HCT116 (cell line): ENCODE measurements at regions not wholly inside any gene's neighbourhood (a gene's known extent, or its start where the extent isn't known, plus 50 kb on each side); places are given as distances from the start of the nearest gene placed in this dataset.

Source experiments
- ATAC-seq: fragments of 200-7000 bp; cut with Tn5 transposase; 2 replicates; pipeline ENCODE4 v1.9.1; 2020; ENCODE audit warnings: mild to moderate bottlenecking, moderate library complexity
- BruUV-seq: library from RNA; stranded (reverse); fragments of 400-500 nt; replicated peaks from 2 replicates; lab custom pipeline; 2021; lab: Mats Ljungman, UMichigan
- CTCF ChIA-PET: fragments of 300-600 bp; sonication (Branson Sonifier 250); formaldehyde crosslinking; loops from one replicate; lab custom pipeline; 2021; ENCODE audit warnings: antibody characterized with exemption; lab: Charles Lee
- POLR2A ChIA-PET: fragments of 300-600, 350-600 bp; sonication (Branson Sonifier 250); formaldehyde crosslinking; loops from one replicate; lab custom pipeline; 2021; ENCODE audit warnings: antibody characterized with exemption; lab: Charles Lee
- RAD21 ChIA-PET, 2 experiments: fragments of 300-600 bp; sonication (Branson Sonifier 250); formaldehyde crosslinking; loops; one replicate each; lab custom pipeline; 2023; ENCODE audit warnings: low total read pairs in 2 of 2; ENCODE audit not compliant: uncharacterized antibody in 2 of 2, unreplicated experiment in 2 of 2, low non-redundant PET in 1 of 2; lab: Charles Lee
- DNase-seq: peaks from one replicate; pipeline ENCODE4 v3.0.0-alpha.2; 2010; ENCODE audit warnings: low read depth, low spot score
- H2AFZ ChIP-seq: fragments of 200-600 bp; shearing (Covaris generic), sonication (generic); 2 replicates; pipeline ENCODE4 v1.6.1; 2017; ENCODE audit warnings: low read depth, mixed run types, mixed read lengths, antibody characterized with exemption, low read length; ENCODE audit not compliant: poor library complexity, severe bottlenecking
- H3K27ac ChIP-seq: 2 replicates; pipeline ENCODE4 v1.5.1; 2012; ENCODE audit warnings: low read depth, low read length
- H3K27me3 ChIP-seq: fragments of 200-600 bp; sonication (generic); 2 replicates; pipeline ENCODE4 v1.6.1; 2016; ENCODE audit warnings: mixed run types, low read length, mixed read lengths; ENCODE audit not compliant: insufficient read depth
- H3K36me3 ChIP-seq, 2 experiments: fragments of 200-500 bp in 1 of 2; fragments of 200-600 bp in 1 of 2; sonication (Bioruptor generic) in 1 of 2; sonication (generic) in 1 of 2; 2 replicates each; pipeline versions ENCODE4 v1.5.1 to v1.6.1; 2014 to 2016; ENCODE audit warnings: low read length in 2 of 2, inconsistent platforms in 1 of 2, mixed read lengths in 1 of 2, mixed run types in 1 of 2; ENCODE audit not compliant: insufficient read depth in 2 of 2, control insufficient read depth in 1 of 2
- H3K4me1 ChIP-seq, 2 experiments: fragments of 200-600 bp in 1 of 2; sonication (generic) in 1 of 2; 2 replicates each; pipeline versions ENCODE4 v1.5.1 to v1.6.1; 2012 to 2017; ENCODE audit warnings: low read length in 2 of 2, inconsistent platforms in 1 of 2, mild to moderate bottlenecking in 1 of 2, mixed read lengths in 1 of 2, mixed run types in 1 of 2, moderate library complexity in 1 of 2; ENCODE audit not compliant: insufficient read depth in 2 of 2, control insufficient read depth in 1 of 2
- H3K4me2 ChIP-seq: fragments of 200-600 bp; sonication (generic); 2 replicates; pipeline ENCODE4 v1.6.1; 2017; ENCODE audit warnings: mixed run types, low read length, mixed read lengths
- H3K4me3 ChIP-seq, 2 experiments: fragments of 200-600 bp in 1 of 2; sonication (generic) in 1 of 2; replicated peaks in 1 of 2; 2 replicates each; pipeline ENCODE4 v1.5.1; 2011 to 2016; ENCODE audit warnings: low read length in 2 of 2, control low read depth in 1 of 2, low read depth in 1 of 2, mild to moderate bottlenecking in 1 of 2, mixed read lengths in 1 of 2, mixed run types in 1 of 2
- H3K79me2 ChIP-seq: fragments of 200-600 bp; sonication (generic); 2 replicates; pipeline ENCODE4 v1.6.1; 2017; ENCODE audit warnings: mild to moderate bottlenecking, mixed run types, low read length, moderate library complexity, mixed read lengths; ENCODE audit not compliant: insufficient read depth
- H3K9ac ChIP-seq: fragments of 200-600 bp; sonication (generic); 2 replicates; pipeline ENCODE4 v1.6.1; 2016; ENCODE audit warnings: low read length, mixed read lengths
- H3K9me2 ChIP-seq: fragments of 200-600 bp; sonication (generic), shearing (Covaris generic); 2 replicates; pipeline ENCODE4 v1.6.1; 2017; ENCODE audit warnings: mixed run types, mild to moderate bottlenecking, moderate library complexity; ENCODE audit not compliant: insufficient read depth
- H3K9me3 ChIP-seq, 2 experiments: fragments of 200-500 bp in 1 of 2; fragments of 200-600 bp in 1 of 2; sonication (Bioruptor generic) in 1 of 2; sonication (generic) in 1 of 2; 2 replicates each; pipeline ENCODE4 v1.6.1; 2014 to 2017; ENCODE audit warnings: low read length in 2 of 2, mixed read lengths in 2 of 2, inconsistent platforms in 1 of 2, low read depth in 1 of 2, mild to moderate bottlenecking in 1 of 2, mixed run types in 1 of 2, moderate library complexity in 1 of 2; ENCODE audit not compliant: control insufficient read depth in 1 of 2, insufficient read depth in 1 of 2
- H4K20me1 ChIP-seq: fragments of 200-600 bp; sonication (generic), shearing (Covaris generic); 2 replicates; pipeline ENCODE4 v1.6.1; 2017; ENCODE audit warnings: mixed run types, mild to moderate bottlenecking, moderate library complexity; ENCODE audit not compliant: insufficient read depth
- CBX3 ChIP-seq: IDR thresholded peaks from 2 replicates; pipeline ENCODE4 v1.6.1; 2012; ENCODE audit warnings: low read depth
- EZH2phosphoT487 ChIP-seq: fragments of 200-600 bp; IDR thresholded peaks from 2 replicates; pipeline ENCODE4 v1.6.1; 2018; ENCODE audit warnings: antibody characterized with exemption, borderline replicate concordance
- POLR2AphosphoS5 ChIP-seq: IDR thresholded peaks from 2 replicates; pipeline ENCODE4 v1.6.1; 2011; ENCODE audit warnings: mild to moderate bottlenecking, low read depth, low read length, moderate library complexity
- REST ChIP-seq: IDR thresholded peaks from 2 replicates; pipeline ENCODE4 v1.6.1; 2012; ENCODE audit warnings: low read depth
- SIN3A ChIP-seq: IDR thresholded peaks from 2 replicates; pipeline ENCODE4 v1.6.1; 2012; ENCODE audit warnings: low read depth
- intact Hi-C: fragments of 100-400 bp; cut with micrococcal nuclease; formaldehyde crosslinking; loops from 2 replicates; pipeline ENCODE4 v1.10.0; 2022
- TF ChIP-seq, protein P1 (sequence below): IDR thresholded peaks from 2 replicates; pipeline ENCODE4 v1.6.1; 2012
- TF ChIP-seq, protein P2 (sequence below): IDR thresholded peaks from 2 replicates; pipeline ENCODE4 v1.6.1; 2012

- POLR2A ChIA-PET = no interaction called here
Observed at GRCh38 chr3:18789734-18790133, 358.6 kb upstream of the KCNH8 start.

DNA sequence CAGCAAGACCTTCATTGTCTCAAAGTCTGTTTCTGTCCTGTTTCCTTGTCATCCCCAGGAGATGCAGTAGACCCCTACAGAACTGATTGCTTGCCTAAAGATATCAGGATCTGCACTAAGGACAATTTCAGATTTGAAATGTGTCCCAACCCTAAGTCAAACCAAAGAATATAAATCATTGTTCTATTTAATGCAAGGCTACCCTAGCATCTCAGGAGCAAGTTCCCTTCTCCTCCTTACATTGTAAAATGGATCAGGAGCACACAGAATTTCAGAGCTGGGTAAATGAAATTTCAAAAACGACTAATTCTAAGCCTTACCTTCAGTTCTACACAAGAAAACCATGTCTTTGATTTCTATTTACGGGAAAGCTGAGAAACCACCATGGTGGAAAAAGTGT lies 360.9 kb upstream of the KCNH8 start:
- H3K27me3 ChIP-seq = no peaks in the 10 kb centered on the region
- H3K36me3 ChIP-seq = no peaks in the 10 kb centered on the region
- no peak overlapping the region for H3K4me3 ChIP-seq
- ChIA-PET CTCF (no interaction called here), POLR2A (no interaction called here), RAD21 (no interaction called here)
- H3K9me3 ChIP-seq = no peaks in the 10 kb centered on the region
- H3K9me2 ChIP-seq = no peaks in the 10 kb centered on the region
- H2AFZ ChIP-seq = no peak overlapping the region
- ATAC-seq = no peak
- no TSS peak for BruUV-seq
- H3K9ac ChIP-seq = no peak overlapping the region
- no peak overlapping the region for H3K4me2 ChIP-seq
- intact Hi-C loops = no loop called here
- H4K20me1 ChIP-seq = no peaks in the 10 kb centered on the region
- no peak overlapping the region for H3K27ac ChIP-seq
- H3K79me2 ChIP-seq = no peaks in the 10 kb centered on the region
- TF ChIP-seq SIN3A (no peak), CBX3 (no peak), EZH2phosphoT487 (no peak), REST (no peak)
- TF ChIP-seq, protein P1, sequence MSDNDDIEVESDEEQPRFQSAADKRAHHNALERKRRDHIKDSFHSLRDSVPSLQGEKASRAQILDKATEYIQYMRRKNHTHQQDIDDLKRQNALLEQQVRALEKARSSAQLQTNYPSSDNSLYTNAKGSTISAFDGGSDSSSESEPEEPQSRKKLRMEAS = no peak
- TF ChIP-seq, protein P2, sequence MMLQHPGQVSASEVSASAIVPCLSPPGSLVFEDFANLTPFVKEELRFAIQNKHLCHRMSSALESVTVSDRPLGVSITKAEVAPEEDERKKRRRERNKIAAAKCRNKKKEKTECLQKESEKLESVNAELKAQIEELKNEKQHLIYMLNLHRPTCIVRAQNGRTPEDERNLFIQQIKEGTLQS = no peak
- no peak for DNase-seq
- H3K4me1 ChIP-seq = no peaks in the 10 kb centered on the region

More at GRCh38 chr3:18789734-18790133, 358.6 kb upstream of the KCNH8 start:
- ATAC-seq = no peak
- BruUV-seq = no TSS peak
- TF ChIP-seq POLR2AphosphoS5 = no peak
- Histone ChIP-seq H3K9me2 (no peaks in the 10 kb centered on the region), H4K20me1 (no peaks in the 10 kb centered on the region), H3K4me1 (no peaks in the 10 kb centered on the region), H3K9me3 (no peaks in the 10 kb centered on the region), H3K27ac (no peak overlapping the region), H3K4me3 (no peak overlapping the region), H3K36me3 (no peaks in the 10 kb centered on the region), H3K9ac (no peak overlapping the region), H3K79me2 (no peaks in the 10 kb centered on the region), H2AFZ (no peak overlapping the region), H3K27me3 (no peaks in the 10 kb centered on the region), H3K4me2 (no peak overlapping the region)
- ChIA-PET RAD21 (no interaction called here), CTCF (no interaction called here)
- no peak for DNase-seq
- intact Hi-C loops = no loop called here
